Astrocyte (in vitro differentiated cells and primary cell): ENCODE measurements at regions not wholly inside any gene's neighbourhood (a gene's known extent, or its start where the extent isn't known, plus 50 kb on each side); places are given as distances from the start of the nearest gene placed in this dataset.

Experiments used
- DNase-seq: peaks from one replicate; pipeline ENCODE4 v3.0.0-alpha.2; 2010; ENCODE audit warnings: low read depth
- FAIRE-seq: peaks from 2 replicates; lab custom pipeline; 2011; peaks lifted over from hg19 to GRCh38; lab: Jason Lieb, UNC
- H2AFZ ChIP-seq: 2 replicates; pipeline ENCODE4 v1.6.0; 2012; ENCODE audit warnings: low read depth, low read length, inconsistent platforms
- H3K27ac ChIP-seq: 2 replicates; pipeline ENCODE4 v1.5.1; 2011; ENCODE audit warnings: low read depth, low read length, inconsistent platforms
- H3K27me3 ChIP-seq: 2 replicates; pipeline ENCODE4 v1.6.0; 2011; ENCODE audit warnings: low read length, inconsistent platforms; ENCODE audit not compliant: insufficient read depth
- H3K36me3 ChIP-seq: 2 replicates; pipeline ENCODE4 v1.5.1; 2011; ENCODE audit warnings: low read length, inconsistent platforms; ENCODE audit not compliant: insufficient read depth
- H3K4me1 ChIP-seq: 2 replicates; pipeline ENCODE4 v1.5.1; 2011; ENCODE audit warnings: low read length, inconsistent platforms; ENCODE audit not compliant: insufficient read depth
- H3K4me2 ChIP-seq: 2 replicates; pipeline ENCODE4 v1.6.0; 2012; ENCODE audit warnings: low read length, inconsistent platforms
- H3K4me3 ChIP-seq: 2 replicates; pipeline ENCODE4 v1.5.1; 2011; ENCODE audit warnings: low read depth, mild to moderate bottlenecking, low read length, inconsistent platforms; ENCODE audit not compliant: insufficient read depth
- H3K79me2 ChIP-seq: 2 replicates; pipeline ENCODE4 v1.6.0; 2012; ENCODE audit warnings: mild to moderate bottlenecking, low read length, inconsistent platforms; ENCODE audit not compliant: insufficient read depth
- H3K9ac ChIP-seq: 2 replicates; pipeline ENCODE4 v1.6.0; 2012; ENCODE audit warnings: mild to moderate bottlenecking, low read length, inconsistent platforms
- H3K9me3 ChIP-seq: 2 replicates; pipeline ENCODE4 v1.5.1; 2012; ENCODE audit warnings: low read depth, mild to moderate bottlenecking, low read length, inconsistent platforms; ENCODE audit not compliant: insufficient read depth
- H4K20me1 ChIP-seq: 2 replicates; pipeline ENCODE4 v1.6.0; 2012; ENCODE audit warnings: low read length, inconsistent platforms; ENCODE audit not compliant: insufficient read depth
- H3K27ac Mint-ChIP-seq: one replicate; pipeline ENCODE4 v1.8.0; 2021; ENCODE audit warnings: mild to moderate bottlenecking, mixed read lengths; ENCODE audit not compliant: unreplicated experiment
- H3K27me3 Mint-ChIP-seq: one replicate; pipeline ENCODE4 v1.8.0; 2021; ENCODE audit warnings: low read depth, mixed read lengths; ENCODE audit not compliant: unreplicated experiment
- H3K36me3 Mint-ChIP-seq: one replicate; pipeline ENCODE4 v1.8.0; 2021; ENCODE audit warnings: low read depth, mixed read lengths; ENCODE audit not compliant: unreplicated experiment
- H3K4me1 Mint-ChIP-seq: one replicate; pipeline ENCODE4 v1.8.0; 2021; ENCODE audit warnings: low read depth, mixed read lengths; ENCODE audit not compliant: unreplicated experiment
- H3K4me3 Mint-ChIP-seq: one replicate; pipeline ENCODE4 v1.8.0; 2021; ENCODE audit warnings: mild to moderate bottlenecking, moderate library complexity, mixed read lengths; ENCODE audit not compliant: unreplicated experiment
- H3K9me3 Mint-ChIP-seq: one replicate; pipeline ENCODE4 v1.8.0; 2021; ENCODE audit warnings: mild to moderate bottlenecking, mixed read lengths; ENCODE audit not compliant: unreplicated experiment
- EZH2 ChIP-seq: IDR thresholded peaks from 2 replicates; pipeline ENCODE4 v1.6.1; 2012; ENCODE audit warnings: mild to moderate bottlenecking, low read length, inconsistent platforms; ENCODE audit not compliant: insufficient read depth
- TF ChIP-seq, protein P1 (sequence below): IDR thresholded peaks from 2 replicates; pipeline ENCODE4 v1.5.1; 2011; ENCODE audit warnings: low read depth, mild to moderate bottlenecking, inconsistent platforms, low read length, moderate library complexity; ENCODE audit not compliant: insufficient read depth

- H3K27me3 ChIP-seq: no peaks in the 10 kb centered on the region
- no peak overlapping the region for H3K4me2 ChIP-seq
- H3K36me3 Mint-ChIP-seq: no peaks in the 10 kb centered on the region
- no peak for TF ChIP-seq EZH2
- H3K4me3 Mint-ChIP-seq: no peak overlapping the region
- H3K27ac Mint-ChIP-seq: no peak overlapping the region
- H3K4me1 ChIP-seq: no peaks in the 10 kb centered on the region
- no peaks in the 10 kb centered on the region for H3K9me3 Mint-ChIP-seq
- H3K9ac ChIP-seq: no peak overlapping the region
- H3K4me3 ChIP-seq: no peak overlapping the region
- peaks cover 2% of the 10 kb centered on the region for H3K9me3 ChIP-seq
- no peaks in the 10 kb centered on the region for H3K36me3 ChIP-seq
- H4K20me1 ChIP-seq: no peaks in the 10 kb centered on the region
- peaks cover 12% of the 10 kb centered on the region for H3K27me3 Mint-ChIP-seq
- FAIRE-seq: no peak
- no peaks in the 10 kb centered on the region for H3K79me2 ChIP-seq
- H3K4me1 Mint-ChIP-seq: no peaks in the 10 kb centered on the region
- H3K27ac ChIP-seq: no peak overlapping the region
- no peak overlapping the region for H2AFZ ChIP-seq
- DNase-seq: no peak
Observed at GRCh38 chr10:2676455-2676854, 390.9 kb upstream of the PFKP start.

GRCh38 chr10:2674451-2674850 lies 392.9 kb upstream of the PFKP start:
- H3K9me3 ChIP-seq: peaks cover 2% of the 10 kb centered on the region
- Mint-ChIP-seq H3K27me3 (peaks cover 5% of the 10 kb centered on the region), H3K36me3 (no peaks in the 10 kb centered on the region), H3K27ac (no peak overlapping the region), H3K4me1 (no peaks in the 10 kb centered on the region), H3K9me3 (no peaks in the 10 kb centered on the region), H3K4me3 (no peak overlapping the region)
- H3K79me2 ChIP-seq: no peaks in the 10 kb centered on the region
- no peak overlapping the region for H3K4me3 ChIP-seq
- FAIRE-seq (no peak), DNase-seq (no peak)
- H2AFZ ChIP-seq: no peak overlapping the region
- H3K27me3 ChIP-seq: no peaks in the 10 kb centered on the region
- H3K4me2 ChIP-seq: no peak overlapping the region
- no peaks in the 10 kb centered on the region for H4K20me1 ChIP-seq
- no peaks in the 10 kb centered on the region for H3K36me3 ChIP-seq
- no peak overlapping the region for H3K27ac ChIP-seq
- H3K4me1 ChIP-seq: no peaks in the 10 kb centered on the region
- TF ChIP-seq EZH2: no peak
- TF ChIP-seq, protein P1, sequence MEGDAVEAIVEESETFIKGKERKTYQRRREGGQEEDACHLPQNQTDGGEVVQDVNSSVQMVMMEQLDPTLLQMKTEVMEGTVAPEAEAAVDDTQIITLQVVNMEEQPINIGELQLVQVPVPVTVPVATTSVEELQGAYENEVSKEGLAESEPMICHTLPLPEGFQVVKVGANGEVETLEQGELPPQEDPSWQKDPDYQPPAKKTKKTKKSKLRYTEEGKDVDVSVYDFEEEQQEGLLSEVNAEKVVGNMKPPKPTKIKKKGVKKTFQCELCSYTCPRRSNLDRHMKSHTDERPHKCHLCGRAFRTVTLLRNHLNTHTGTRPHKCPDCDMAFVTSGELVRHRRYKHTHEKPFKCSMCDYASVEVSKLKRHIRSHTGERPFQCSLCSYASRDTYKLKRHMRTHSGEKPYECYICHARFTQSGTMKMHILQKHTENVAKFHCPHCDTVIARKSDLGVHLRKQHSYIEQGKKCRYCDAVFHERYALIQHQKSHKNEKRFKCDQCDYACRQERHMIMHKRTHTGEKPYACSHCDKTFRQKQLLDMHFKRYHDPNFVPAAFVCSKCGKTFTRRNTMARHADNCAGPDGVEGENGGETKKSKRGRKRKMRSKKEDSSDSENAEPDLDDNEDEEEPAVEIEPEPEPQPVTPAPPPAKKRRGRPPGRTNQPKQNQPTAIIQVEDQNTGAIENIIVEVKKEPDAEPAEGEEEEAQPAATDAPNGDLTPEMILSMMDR: no peak
- no peak overlapping the region for H3K9ac ChIP-seq

DNA sequence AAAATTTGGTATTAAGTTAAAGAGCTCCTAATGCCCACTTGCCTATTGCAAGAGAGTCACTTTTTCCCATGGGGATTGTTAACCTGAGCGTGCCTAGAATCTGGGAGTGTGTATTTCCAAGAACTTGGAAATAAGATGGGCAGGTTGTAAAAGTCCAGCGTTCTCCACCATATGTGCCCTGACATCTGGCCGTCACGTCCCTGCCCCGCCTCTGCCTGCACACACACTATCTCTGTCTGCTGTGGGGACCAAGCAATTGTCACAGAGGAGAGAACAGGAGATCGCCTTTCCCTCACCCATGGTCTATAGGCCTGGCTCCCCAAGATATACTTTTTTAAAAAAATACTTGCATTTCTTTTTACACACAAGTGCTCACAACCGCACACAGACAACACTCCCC lies 396.5 kb upstream of the PFKP start:
- H3K27ac ChIP-seq: no peak overlapping the region
- no peaks in the 10 kb centered on the region for H3K4me1 ChIP-seq
- H2AFZ ChIP-seq: no peak overlapping the region
- Mint-ChIP-seq H3K4me3 (no peak overlapping the region), H3K9me3 (no peaks in the 10 kb centered on the region), H3K27me3 (peaks cover 5% of the 10 kb centered on the region), H3K4me1 (no peaks in the 10 kb centered on the region), H3K36me3 (no peaks in the 10 kb centered on the region), H3K27ac (no peak overlapping the region)
- H3K36me3 ChIP-seq: no peaks in the 10 kb centered on the region
- FAIRE-seq: no peak
- H3K9me3 ChIP-seq: peaks cover 2% of the 10 kb centered on the region
- no peak overlapping the region for H3K4me2 ChIP-seq
- H3K79me2 ChIP-seq: no peaks in the 10 kb centered on the region
- H3K9ac ChIP-seq: no peak overlapping the region
- no peak for DNase-seq
- no peaks in the 10 kb centered on the region for H3K27me3 ChIP-seq
- no peak overlapping the region for H3K4me3 ChIP-seq
- H4K20me1 ChIP-seq: no peaks in the 10 kb centered on the region
- TF ChIP-seq, protein P1: no peak
- TF ChIP-seq EZH2: no peak
